Mesendoderm (in vitro differentiated cells): ENCODE measurements at regions not wholly inside any gene's neighbourhood (a gene's known extent, or its start where the extent isn't known, plus 50 kb on each side); places are given as distances from the start of the nearest gene placed in this dataset.

Experiments used
- DNase-seq: peaks from one replicate; pipeline ENCODE4 v3.0.0; 2013
- H2AK5ac ChIP-seq: 2 replicates; pipeline ENCODE4 v1.6.1; 2013; ENCODE audit warnings: low read length, inconsistent platforms
- H2BK120ac ChIP-seq: 2 replicates; pipeline ENCODE4 v1.6.1; 2013; ENCODE audit warnings: low read depth, mild to moderate bottlenecking, low read length, moderate library complexity, mixed read lengths
- H2BK15ac ChIP-seq: replicated peaks from 2 replicates; pipeline ENCODE4 v1.6.1; 2013; ENCODE audit warnings: low read depth, mild to moderate bottlenecking, moderate library complexity
- H2BK5ac ChIP-seq: 2 replicates; pipeline ENCODE4 v1.6.1; 2013; ENCODE audit warnings: low read length, inconsistent platforms
- H3K18ac ChIP-seq: 2 replicates; pipeline ENCODE4 v1.6.1; 2013; ENCODE audit warnings: mild to moderate bottlenecking, low read length, mixed read lengths
- H3K23ac ChIP-seq: one replicate; pipeline ENCODE4 v1.6.1; 2013; ENCODE audit warnings: low read length
- H3K27ac ChIP-seq: 2 replicates; pipeline ENCODE4 v1.5.1; 2013; ENCODE audit warnings: low read depth, mild to moderate bottlenecking, inconsistent platforms, low read length, moderate library complexity
- H3K27me3 ChIP-seq: 2 replicates; pipeline ENCODE4 v1.6.1; 2013; ENCODE audit warnings: low read length, control low read depth, mild to moderate bottlenecking, inconsistent platforms; ENCODE audit not compliant: insufficient read depth, poor library complexity
- H3K36me3 ChIP-seq: 2 replicates; pipeline ENCODE4 v1.6.1; 2013; ENCODE audit warnings: low read length, inconsistent platforms; ENCODE audit not compliant: control insufficient read depth, insufficient read depth
- H3K4ac ChIP-seq: one replicate; pipeline ENCODE4 v1.6.1; 2013; ENCODE audit warnings: low read depth, mild to moderate bottlenecking, low read length, moderate library complexity
- H3K4me1 ChIP-seq: 2 replicates; pipeline ENCODE4 v1.6.1; 2013; ENCODE audit warnings: low read depth, low read length, inconsistent platforms; ENCODE audit not compliant: control insufficient read depth
- H3K4me2 ChIP-seq: 2 replicates; pipeline ENCODE4 v1.6.1; 2013; ENCODE audit warnings: low read length
- H3K4me3 ChIP-seq: 2 replicates; pipeline ENCODE4 v1.5.1; 2013; ENCODE audit warnings: mild to moderate bottlenecking, low read length
- H3K56ac ChIP-seq: one replicate; pipeline ENCODE4 v1.6.1; 2013; ENCODE audit warnings: low read length
- H3K79me1 ChIP-seq: 2 replicates; pipeline ENCODE4 v1.6.1; 2013; ENCODE audit warnings: low read length, inconsistent platforms
- H3K79me2 ChIP-seq: 2 replicates; pipeline ENCODE4 v1.6.1; 2013; ENCODE audit warnings: mild to moderate bottlenecking, low read length; ENCODE audit not compliant: control insufficient read depth, insufficient read depth
- H3K9ac ChIP-seq: 2 replicates; pipeline ENCODE4 v1.6.1; 2013; ENCODE audit warnings: low read length, inconsistent platforms
- H4K5ac ChIP-seq: one replicate; pipeline ENCODE4 v1.6.1; 2013; ENCODE audit warnings: low read length
- H4K8ac ChIP-seq: one replicate; pipeline ENCODE4 v1.6.1; 2013; ENCODE audit warnings: low read depth, mild to moderate bottlenecking, control low read depth, low read length, moderate library complexity
- WGBS: extraction: QIAGEN DNeasy Blood & Tissue Kit; methylation state at CpG from one replicate; pipeline ENCODE4 v1.1.7; 2013; ENCODE audit warnings: low lambda C conversion rate, missing lambda C conversion rate; ENCODE audit not compliant: insufficient coverage; ENCODE audit errors: extremely low coverage; 5-methylcytosine and 5-hydroxymethylcytosine counted together

DNA sequence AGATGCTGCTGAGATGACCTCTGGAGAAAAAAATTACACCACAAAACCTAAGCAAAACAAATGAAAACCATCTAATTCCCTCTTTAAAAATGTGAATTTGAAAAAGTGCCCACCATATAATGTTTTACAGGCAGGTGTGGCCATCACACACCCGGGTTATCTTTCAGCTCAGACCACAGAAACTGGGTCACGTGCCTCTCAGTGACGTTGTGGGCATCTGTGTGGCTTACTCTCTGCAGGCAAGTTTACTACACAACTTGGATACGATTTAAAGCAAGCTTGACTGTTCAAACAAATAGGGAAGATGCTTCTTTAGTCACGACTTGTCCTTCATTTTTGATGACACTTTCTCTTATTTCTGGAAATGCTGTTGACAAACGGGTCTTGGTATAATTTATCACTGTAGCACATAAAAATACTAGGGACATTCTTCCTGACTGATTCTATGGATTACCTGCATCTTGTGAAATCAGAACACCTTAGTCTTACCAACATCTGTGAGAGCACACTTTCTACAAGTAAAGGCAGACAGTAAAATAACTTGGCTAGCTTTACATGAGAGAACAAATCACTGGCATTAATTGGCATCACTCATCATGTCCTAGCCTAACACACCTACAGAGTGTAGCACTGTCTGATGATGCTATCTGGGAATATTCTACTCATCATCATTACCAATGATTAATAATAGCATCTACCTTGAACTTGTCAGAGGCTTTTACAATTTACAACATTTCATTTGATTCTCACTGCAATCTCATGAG, 89.3 kb upstream of the EDEM3 start:
- no peak overlapping the region for H3K18ac ChIP-seq
- H3K79me2 ChIP-seq = no peaks in the 10 kb centered on the region
- no peak overlapping the region for H3K56ac ChIP-seq
- H3K23ac ChIP-seq = no peak overlapping the region
- no peak overlapping the region for H2AK5ac ChIP-seq
- H3K4ac ChIP-seq = no peak overlapping the region
- no peak overlapping the region for H3K4me2 ChIP-seq
- no peak overlapping the region for H3K4me3 ChIP-seq
- no peaks in the 10 kb centered on the region for H3K27me3 ChIP-seq
- H4K8ac ChIP-seq = no peak overlapping the region
- H4K5ac ChIP-seq = no peak overlapping the region
- H2BK120ac ChIP-seq = no peak overlapping the region
- H2BK15ac ChIP-seq = no peak overlapping the region
- no peak overlapping the region for H3K9ac ChIP-seq
- H3K4me1 ChIP-seq = no peaks in the 10 kb centered on the region
- WGBS = no CpG with 5 or more reads among the region's 6 CpGs
- H3K36me3 ChIP-seq = no peaks in the 10 kb centered on the region
- H3K79me1 ChIP-seq = no peaks in the 10 kb centered on the region
- H3K27ac ChIP-seq = no peak overlapping the region
- DNase-seq = no peak
- no peak overlapping the region for H2BK5ac ChIP-seq

DNA sequence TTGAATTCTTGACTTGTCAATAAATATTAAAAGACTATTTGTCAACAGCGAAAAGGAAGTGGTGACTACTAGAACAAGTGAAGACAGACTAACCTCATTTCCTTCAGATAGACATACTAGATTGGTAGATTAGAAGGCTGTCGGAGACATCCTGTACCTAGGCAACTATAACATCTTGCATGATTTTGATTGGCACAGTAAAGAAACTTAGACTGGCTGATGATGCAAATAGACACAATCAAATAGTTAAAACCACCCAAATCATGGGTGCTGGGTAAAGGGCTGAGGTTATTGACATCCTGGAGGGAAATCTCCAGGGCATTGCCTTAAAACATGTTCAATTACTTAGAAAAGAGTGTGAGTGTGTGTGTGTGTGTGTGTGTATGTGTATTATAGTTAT, 85.9 kb upstream of the EDEM3 start:
- no peak overlapping the region for H2BK5ac ChIP-seq
- H3K79me1 ChIP-seq = no peaks in the 10 kb centered on the region
- WGBS = no CpG with 5 or more reads among the region's 2 CpGs
- H3K4me1 ChIP-seq = no peaks in the 10 kb centered on the region
- no peak overlapping the region for H2BK120ac ChIP-seq
- no peak overlapping the region for H3K18ac ChIP-seq
- DNase-seq = no peak
- H4K8ac ChIP-seq = no peak overlapping the region
- no peak overlapping the region for H2AK5ac ChIP-seq
- no peak overlapping the region for H4K5ac ChIP-seq
- no peak overlapping the region for H3K23ac ChIP-seq
- no peak overlapping the region for H3K4me2 ChIP-seq
- no peaks in the 10 kb centered on the region for H3K79me2 ChIP-seq
- no peak overlapping the region for H2BK15ac ChIP-seq
- H3K4me3 ChIP-seq = no peak overlapping the region
- H3K36me3 ChIP-seq = no peaks in the 10 kb centered on the region
- H3K27me3 ChIP-seq = no peaks in the 10 kb centered on the region
- H3K56ac ChIP-seq = no peak overlapping the region
- H3K27ac ChIP-seq = no peak overlapping the region
- no peak overlapping the region for H3K9ac ChIP-seq
- H3K4ac ChIP-seq = no peak overlapping the region

DNA sequence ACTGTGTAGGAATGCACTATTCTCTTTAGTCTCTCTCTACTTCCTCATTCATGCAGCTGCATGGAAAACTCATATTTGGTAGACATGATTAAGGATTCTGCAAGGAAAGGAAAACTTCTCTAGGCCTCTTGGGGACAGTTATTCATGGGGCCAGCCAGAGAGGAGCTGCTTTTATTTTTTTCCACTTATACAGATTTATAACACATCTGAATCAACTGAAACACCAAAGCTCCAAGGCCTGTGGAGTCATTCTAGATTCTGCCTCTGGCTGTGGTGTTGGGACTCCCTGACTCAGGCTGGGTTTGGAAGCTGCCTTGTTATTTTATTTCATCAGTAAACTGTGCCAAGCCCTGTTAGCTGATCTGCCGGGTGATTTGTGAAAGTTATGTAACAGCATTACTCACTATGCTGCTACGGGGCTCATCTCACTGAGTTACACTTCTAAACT, 83.9 kb upstream of the EDEM3 start:
- no peak overlapping the region for H2AK5ac ChIP-seq
- H3K18ac ChIP-seq = no peak overlapping the region
- no peaks in the 10 kb centered on the region for H3K27me3 ChIP-seq
- H4K5ac ChIP-seq = no peak overlapping the region
- no peak overlapping the region for H3K9ac ChIP-seq
- no peak overlapping the region for H3K4me3 ChIP-seq
- H2BK5ac ChIP-seq = no peak overlapping the region
- no peak overlapping the region for H3K4me2 ChIP-seq
- no peak for DNase-seq
- H2BK120ac ChIP-seq = no peak overlapping the region
- H4K8ac ChIP-seq = no peak overlapping the region
- no peak overlapping the region for H3K27ac ChIP-seq
- H3K4me1 ChIP-seq = no peaks in the 10 kb centered on the region
- H3K36me3 ChIP-seq = no peaks in the 10 kb centered on the region
- no peaks in the 10 kb centered on the region for H3K79me1 ChIP-seq
- no peaks in the 10 kb centered on the region for H3K79me2 ChIP-seq
- WGBS = no CpG with 5 or more reads among the region's 2 CpGs
- no peak overlapping the region for H3K56ac ChIP-seq
- no peak overlapping the region for H3K23ac ChIP-seq
- no peak overlapping the region for H2BK15ac ChIP-seq
- no peak overlapping the region for H3K4ac ChIP-seq

DNA sequence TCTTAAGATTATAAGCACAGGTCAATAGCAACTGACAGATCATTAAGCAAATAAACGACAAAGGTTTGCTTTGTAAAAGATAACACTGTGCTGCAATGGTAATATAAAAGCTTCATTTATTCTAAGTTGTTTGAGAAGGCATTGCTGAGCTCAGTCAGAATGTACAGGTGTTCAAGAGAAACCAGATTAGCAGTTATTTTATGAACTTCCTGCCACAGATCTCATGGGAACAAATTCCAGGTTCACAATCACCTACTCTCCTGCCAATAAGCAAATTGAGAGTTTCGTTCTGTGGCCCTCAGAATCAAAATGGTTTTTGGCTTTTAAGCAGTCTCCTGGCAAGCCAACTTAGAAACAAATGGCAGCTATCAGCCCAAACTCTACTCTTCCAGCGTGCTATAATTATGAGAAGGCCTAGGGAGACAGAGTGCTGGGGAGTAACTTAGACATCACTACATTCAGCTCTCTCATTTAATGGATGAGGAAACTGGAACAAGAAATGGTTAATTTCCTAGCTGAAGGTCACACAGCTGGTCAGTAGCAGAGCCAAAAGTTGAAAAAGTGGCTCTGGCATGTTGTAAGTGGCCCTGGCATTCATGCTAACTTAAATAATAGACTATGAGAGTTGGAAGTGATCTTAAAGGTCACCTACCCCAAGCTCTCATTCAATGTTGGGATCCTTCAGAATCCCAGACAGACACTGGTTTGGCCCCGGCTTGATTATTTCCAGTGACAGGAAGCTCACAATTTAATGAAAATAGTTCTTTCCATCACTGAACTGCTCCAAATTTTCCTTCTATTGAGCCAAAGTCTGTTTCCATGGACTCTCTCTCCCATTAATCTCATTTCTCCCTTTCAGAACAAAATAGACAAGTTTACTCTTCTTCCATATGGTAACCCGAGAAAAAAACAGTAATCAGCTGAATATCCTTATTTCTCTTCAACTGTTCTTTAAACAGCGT, 82.6 kb upstream of the EDEM3 start:
- Histone ChIP-seq H2BK120ac (no peak overlapping the region), H3K4me2 (no peak overlapping the region), H3K56ac (no peak overlapping the region), H4K5ac (no peak overlapping the region), H2BK15ac (no peak overlapping the region), H3K79me1 (no peaks in the 10 kb centered on the region), H3K36me3 (no peaks in the 10 kb centered on the region), H3K4me3 (no peak overlapping the region), H2AK5ac (no peak overlapping the region), H3K4ac (no peak overlapping the region), H2BK5ac (no peak overlapping the region), H3K4me1 (no peaks in the 10 kb centered on the region), H3K23ac (no peak overlapping the region), H3K27me3 (no peaks in the 10 kb centered on the region), H3K79me2 (no peaks in the 10 kb centered on the region), H3K18ac (no peak overlapping the region), H4K8ac (no peak overlapping the region), H3K27ac (no peak overlapping the region), H3K9ac (no peak overlapping the region)
- DNase-seq = no peak
- WGBS = no CpG with 5 or more reads among the region's 6 CpGs

GRCh38 chr1:184836141-184836540, 81.5 kb upstream of the EDEM3 start:
- H3K79me1 ChIP-seq = no peaks in the 10 kb centered on the region
- no peak overlapping the region for H2AK5ac ChIP-seq
- WGBS = no CpG with 5 or more reads among the region's 1 CpG
- H3K18ac ChIP-seq = no peak overlapping the region
- H3K4me3 ChIP-seq = no peak overlapping the region
- no peak overlapping the region for H3K4me2 ChIP-seq
- H2BK120ac ChIP-seq = no peak overlapping the region
- H4K5ac ChIP-seq = no peak overlapping the region
- no peak overlapping the region for H2BK5ac ChIP-seq
- H4K8ac ChIP-seq = no peak overlapping the region
- no peak overlapping the region for H3K4ac ChIP-seq
- no peaks in the 10 kb centered on the region for H3K79me2 ChIP-seq
- H3K27me3 ChIP-seq = no peaks in the 10 kb centered on the region
- H3K4me1 ChIP-seq = no peaks in the 10 kb centered on the region
- H3K56ac ChIP-seq = no peak overlapping the region
- H3K36me3 ChIP-seq = no peaks in the 10 kb centered on the region
- H3K9ac ChIP-seq = no peak overlapping the region
- H3K23ac ChIP-seq = no peak overlapping the region
- no peak for DNase-seq
- no peak overlapping the region for H2BK15ac ChIP-seq
- no peak overlapping the region for H3K27ac ChIP-seq
